Spleen (tissue), 7 donors: ENCODE measurements at regions not wholly inside any gene's neighbourhood (a gene's known extent, or its start where the extent isn't known, plus 50 kb on each side); places are given as distances from the start of the nearest gene placed in this dataset.

ENCODE experiments used
- CTCF ChIP-seq, 11 experiments: fragments of 200-600 bp in 7 of 11; fragments of 450-650 bp in 4 of 11; sonication (generic) in 4 of 11; IDR thresholded peaks in 8 of 11; conservative IDR thresholded peaks in 3 of 11; 1 replicate in 7 of 11; 2 replicates in 4 of 11; pipeline versions ENCODE4 v1.4.0 to v1.8.0; 2016 to 2021; ENCODE audit warnings: antibody characterized with exemption in 11 of 11, inconsistent platforms in 4 of 11, mild to moderate bottlenecking in 1 of 11
- POLR2A ChIP-seq, 3 donors: fragments of 450-650 bp; IDR thresholded peaks; one replicate each; pipeline ENCODE4 v1.5.1; 2017; ENCODE audit warnings: antibody characterized with exemption in 3 of 3, mild to moderate bottlenecking in 1 of 3
- donor health status: DM: no; HTN: no; CAD: no; lungs with moderate emphysema.
- donor health status: DM: no; HTN: no; CAD: no.
- donor health status: DM: no; HTN: no; CAD: no.

- TF ChIP-seq CTCF (IDR thresholded peaks at IDR 0.05 in 8 of 11, conservative IDR thresholded peaks at IDR 0.05 in 3 of 11) (no peak), POLR2A (IDR thresholded peaks at IDR 0.05) (no peak)
These were observed 379.6 kb upstream of the ZFP42 start for GRCh38 chr4:187615972-187616371.
